Frontal cortex (tissue), 3 donors: ENCODE measurements at regions not wholly inside any gene's neighbourhood (a gene's known extent, or its start where the extent isn't known, plus 50 kb on each side); places are given as distances from the start of the nearest gene placed in this dataset.

Experiments used
- DNase-seq, 2 donors: peaks; one replicate each; pipeline ENCODE4 v3.0.0; 2012; ENCODE audit warnings: low spot score in 2 of 2
- FAIRE-seq: peaks from 2 replicates; lab custom pipeline; 2012; peaks lifted over from hg19 to GRCh38; lab: Jason Lieb, UNC
- donor health status: control.
- donor health status: control.
- donor health status: control.

DNA sequence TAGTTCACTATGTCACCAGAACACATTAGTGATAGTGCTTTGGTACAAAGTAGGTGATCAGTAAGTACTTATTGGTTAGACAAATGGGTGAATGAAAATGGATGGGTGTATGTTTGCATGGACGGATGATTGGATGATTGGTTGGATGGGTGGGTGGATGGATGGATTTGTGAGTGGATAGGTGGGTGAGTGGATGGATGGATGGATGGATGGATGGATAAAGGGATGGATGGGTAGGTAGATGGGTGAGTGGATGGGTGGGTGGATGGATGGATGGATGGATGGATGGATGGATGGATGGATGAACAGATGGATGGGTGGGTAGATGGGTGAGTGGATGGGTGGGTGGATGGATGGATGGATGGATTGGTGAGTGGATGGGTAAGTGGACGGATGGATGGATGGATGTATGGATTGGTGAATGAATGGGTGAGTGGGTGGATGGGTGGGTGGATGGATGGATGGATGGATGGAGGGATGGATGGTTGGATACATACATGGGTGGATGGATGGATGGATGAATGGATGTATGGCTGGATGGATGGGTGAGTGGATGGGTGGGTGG is 225.3 kb upstream of the GSE1 start:
- FAIRE-seq = no peak
- no peak for DNase-seq

GRCh38 chr16:85389679-85390470 is 223.2 kb upstream of the GSE1 start:
- DNase-seq (no peak), FAIRE-seq (no peak)

- DNase-seq (no peak), FAIRE-seq (no peak)
Measured at GRCh38 chr16:85390511-85391174, 222.5 kb upstream of the GSE1 start.

- DNase-seq = no peak
- no peak for FAIRE-seq
Measured at GRCh38 chr16:85391175-85391707, 221.9 kb upstream of the GSE1 start.

- FAIRE-seq = no peak
- DNase-seq = no peak
Measured at GRCh38 chr16:85391769-85392583, 221.1 kb upstream of the GSE1 start.

DNA sequence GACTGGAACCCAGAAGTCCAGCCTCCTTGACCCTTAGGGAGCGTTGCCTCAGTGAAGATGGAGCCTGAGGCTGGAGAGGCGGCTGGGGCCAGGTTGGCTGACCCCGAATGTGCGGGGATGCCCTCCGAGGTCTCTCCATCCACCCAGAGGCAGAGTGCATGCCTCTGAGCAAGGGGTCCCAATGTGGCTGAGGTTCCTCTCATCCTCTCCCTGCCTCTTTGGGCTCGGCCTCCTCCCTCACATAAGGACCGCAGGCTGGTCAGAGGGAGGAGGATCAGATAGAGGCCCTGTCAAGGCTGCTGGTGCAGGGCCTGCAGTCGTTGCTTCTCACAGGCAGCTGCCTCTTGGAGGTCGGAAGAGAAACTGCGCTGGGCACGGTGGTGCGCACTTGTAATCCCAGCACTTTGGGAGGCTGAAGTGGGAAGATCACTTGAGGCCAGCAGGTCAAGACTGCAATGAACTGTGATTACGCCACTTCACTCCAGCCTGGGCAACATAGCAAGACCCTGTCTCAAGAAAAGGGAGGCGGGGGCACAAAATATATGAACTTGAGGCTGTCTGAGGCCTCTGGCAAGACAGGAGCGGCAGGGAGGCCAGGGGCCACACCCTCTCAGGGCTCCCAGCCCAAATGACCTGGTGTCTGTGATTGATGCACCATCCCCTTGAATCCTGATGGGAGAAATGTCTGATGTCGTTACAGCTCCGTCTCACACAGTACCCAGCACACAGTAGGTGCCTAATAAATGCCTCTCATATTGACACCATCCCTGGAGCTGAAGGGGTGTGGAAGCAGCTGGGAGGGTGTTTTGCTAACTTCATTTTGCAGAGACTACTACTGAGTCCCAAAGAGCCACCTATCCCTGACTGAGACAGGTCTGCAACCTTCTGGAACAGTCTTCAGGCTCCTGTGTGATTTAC is 220.1 kb upstream of the GSE1 start:
- FAIRE-seq (no peak), DNase-seq (no peak)

- DNase-seq = peak; percentile 66 to 74
- no peak for FAIRE-seq
Measured at GRCh38 chr16:85393674-85394451, 219.3 kb upstream of the GSE1 start.

- no peak for FAIRE-seq
Measured at GRCh38 chr16:85394456-85395206, 218.5 kb upstream of the GSE1 start.

DNA sequence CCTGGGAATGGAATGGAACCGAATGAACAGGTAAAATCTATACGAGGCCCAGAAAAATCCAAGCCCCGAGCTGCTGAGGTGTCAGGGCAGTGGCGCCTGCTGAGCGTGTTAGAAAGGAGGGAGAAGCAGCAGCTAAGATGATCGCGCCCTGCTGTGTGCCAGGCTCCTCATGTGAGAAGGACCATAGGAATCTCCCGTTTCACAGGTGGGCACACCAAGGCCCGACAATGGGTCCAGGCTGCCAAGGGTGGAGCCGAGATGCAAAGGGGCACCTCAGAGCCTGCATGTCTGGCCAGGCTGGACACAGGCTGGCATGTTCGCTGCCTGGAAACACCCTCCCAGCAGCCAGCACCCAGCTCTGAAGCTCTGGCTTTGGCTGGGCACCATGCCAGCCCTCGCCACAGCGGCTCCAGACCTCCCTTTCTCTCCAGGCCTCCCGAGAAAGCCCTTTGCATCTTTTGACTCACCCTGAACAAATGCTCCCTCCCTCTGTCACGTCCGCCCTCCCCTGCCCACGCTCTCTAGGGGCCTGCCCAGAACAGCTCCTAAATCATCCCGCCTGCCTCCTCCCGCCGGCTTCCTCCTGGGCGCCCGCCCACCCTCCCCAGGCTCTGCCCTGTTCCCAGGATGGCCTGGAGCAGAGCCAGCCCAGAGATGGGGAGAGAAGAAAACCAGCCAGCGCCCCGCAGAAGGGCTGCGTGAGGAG is 217.8 kb upstream of the GSE1 start:
- DNase-seq (peak in 1 of 2 donors; percentile 83), FAIRE-seq (no peak)

More at GRCh38 chr16:85394456-85395206, 218.5 kb upstream of the GSE1 start:
- DNase-seq = no peak

DNA sequence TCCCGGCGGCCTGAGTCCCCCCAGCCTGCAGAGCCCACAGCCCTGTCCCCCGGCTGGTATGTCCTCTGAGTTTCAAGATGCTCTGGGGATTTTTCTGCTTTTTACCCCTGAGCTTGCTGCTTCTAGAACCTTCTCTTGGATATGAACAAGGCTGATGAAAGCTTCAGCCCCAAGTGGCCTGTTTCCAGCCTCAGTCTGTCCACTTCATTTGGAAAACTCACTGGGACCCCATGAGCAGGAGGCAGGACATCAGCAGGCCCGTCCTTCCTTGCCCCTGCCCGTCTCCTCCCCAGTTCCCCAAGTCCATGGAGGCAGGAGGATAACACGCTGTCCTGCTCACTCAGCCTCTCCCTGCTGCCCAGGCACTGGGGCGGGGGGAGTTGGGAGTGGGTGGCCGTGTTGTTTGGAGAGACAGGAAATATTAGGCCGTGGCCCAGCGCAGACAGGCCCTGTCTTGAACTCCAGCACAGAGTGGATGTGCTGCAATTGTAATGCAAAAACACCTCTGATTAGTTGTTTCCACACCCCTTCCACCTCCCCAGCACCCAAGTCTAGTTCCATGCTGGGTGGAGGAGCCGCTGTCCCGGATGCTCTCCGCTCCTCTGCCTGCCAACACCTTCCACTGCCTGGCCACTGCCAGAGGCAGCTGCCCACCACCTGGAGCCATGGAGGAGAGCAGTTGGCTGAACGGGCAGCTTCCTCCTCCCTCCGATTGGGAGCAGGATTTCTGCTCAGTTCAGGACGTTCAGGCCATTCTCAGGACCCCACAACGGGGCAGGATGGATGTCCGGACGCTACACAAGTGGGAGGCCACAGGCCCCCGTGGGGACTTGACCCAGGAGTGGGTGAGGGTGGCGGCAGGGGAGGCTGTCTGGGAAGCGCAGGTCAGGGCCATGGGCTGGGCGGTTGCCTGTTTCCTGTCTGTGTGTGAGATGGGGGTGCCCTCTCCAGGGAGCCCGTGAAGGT is 216.9 kb upstream of the GSE1 start:
- no peak for FAIRE-seq
- no peak for DNase-seq

- DNase-seq = no peak
- no peak for FAIRE-seq
Measured at GRCh38 chr16:85396879-85397871, 215.9 kb upstream of the GSE1 start.

GRCh38 chr16:85398050-85398451 is 215.1 kb upstream of the GSE1 start:
- DNase-seq (no peak), FAIRE-seq (no peak)

GRCh38 chr16:85398688-85399582 is 214.2 kb upstream of the GSE1 start:
- FAIRE-seq (no peak), DNase-seq (no peak)
